GM23248 (cell line): ENCODE measurements at regions not wholly inside any gene's neighbourhood (a gene's known extent, or its start where the extent isn't known, plus 50 kb on each side); places are given as distances from the start of the nearest gene placed in this dataset.

Experiments used
- EZH2 ChIP-seq: fragments of 200-600 bp; sonication (generic); IDR thresholded peaks from 2 replicates; pipeline ENCODE4 v1.6.1; 2018; ENCODE audit warnings: antibody characterized with exemption, mild to moderate bottlenecking; ENCODE audit not compliant: insufficient read depth, poor library complexity, severe bottlenecking
- EZH2phosphoT487 ChIP-seq: fragments of 200-600 bp; sonication (generic); IDR thresholded peaks from 2 replicates; pipeline ENCODE4 v1.6.1; 2018; ENCODE audit warnings: antibody characterized with exemption, moderate library complexity, mild to moderate bottlenecking, low read depth; ENCODE audit not compliant: insufficient read depth

DNA sequence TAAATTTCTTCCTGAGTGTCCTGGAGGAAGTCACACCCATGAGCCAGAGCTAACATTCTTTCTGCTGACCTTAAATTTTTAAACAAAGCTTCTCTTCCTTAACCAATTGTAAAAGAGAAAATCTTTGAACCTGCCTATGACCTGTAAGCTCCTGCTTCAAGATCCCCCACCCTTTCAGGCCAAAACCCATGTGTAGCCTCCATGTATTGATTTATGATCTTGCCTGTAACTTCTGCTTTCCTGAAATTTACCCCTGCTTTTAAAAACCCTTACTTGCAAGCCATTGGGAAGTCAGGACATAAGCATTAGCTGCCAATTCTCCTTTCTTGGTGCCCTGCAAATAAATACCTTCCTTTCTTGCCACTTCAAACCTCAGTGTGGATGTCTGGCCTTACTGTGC lies 68.5 kb upstream of the HECTD2 start:
- TF ChIP-seq EZH2 (no peak), EZH2phosphoT487 (no peak)
